COLO668 (cell line): ENCODE measurements at regions not wholly inside any gene's neighbourhood (a gene's known extent, or its start where the extent isn't known, plus 50 kb on each side); places are given as distances from the start of the nearest gene placed in this dataset.

ENCODE experiments used
- DNase-seq: peaks from one replicate; lab custom pipeline; 2025; ENCODE audit not compliant: unreplicated experiment; lab: John Stamatoyannopoulos, UW

DNA sequence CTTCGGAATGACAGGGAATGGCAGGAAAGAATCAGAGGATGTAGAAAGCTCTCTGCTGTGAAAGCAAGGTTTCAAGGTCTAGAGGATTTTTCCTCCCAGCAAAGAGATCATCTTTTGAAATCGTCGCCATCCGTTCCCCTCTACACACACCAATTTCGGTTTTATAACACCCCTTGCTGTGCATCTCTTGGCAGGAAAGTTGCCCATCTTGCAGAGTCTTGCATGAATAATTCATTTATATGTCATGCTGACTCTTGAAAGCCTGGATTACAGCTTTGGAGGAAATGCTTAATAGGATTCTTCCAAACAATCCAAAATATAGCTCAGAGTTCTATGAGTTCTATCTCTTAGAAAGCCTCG is 262.7 kb downstream of the CHL1 start:
- no peak for DNase-seq

- no peak for DNase-seq
These were observed 264.4 kb downstream of the CHL1 start for GRCh38 chr3:461006-461405.

GRCh38 chr3:462851-463250 is 266.3 kb downstream of the CHL1 start:
- no peak for DNase-seq

DNA sequence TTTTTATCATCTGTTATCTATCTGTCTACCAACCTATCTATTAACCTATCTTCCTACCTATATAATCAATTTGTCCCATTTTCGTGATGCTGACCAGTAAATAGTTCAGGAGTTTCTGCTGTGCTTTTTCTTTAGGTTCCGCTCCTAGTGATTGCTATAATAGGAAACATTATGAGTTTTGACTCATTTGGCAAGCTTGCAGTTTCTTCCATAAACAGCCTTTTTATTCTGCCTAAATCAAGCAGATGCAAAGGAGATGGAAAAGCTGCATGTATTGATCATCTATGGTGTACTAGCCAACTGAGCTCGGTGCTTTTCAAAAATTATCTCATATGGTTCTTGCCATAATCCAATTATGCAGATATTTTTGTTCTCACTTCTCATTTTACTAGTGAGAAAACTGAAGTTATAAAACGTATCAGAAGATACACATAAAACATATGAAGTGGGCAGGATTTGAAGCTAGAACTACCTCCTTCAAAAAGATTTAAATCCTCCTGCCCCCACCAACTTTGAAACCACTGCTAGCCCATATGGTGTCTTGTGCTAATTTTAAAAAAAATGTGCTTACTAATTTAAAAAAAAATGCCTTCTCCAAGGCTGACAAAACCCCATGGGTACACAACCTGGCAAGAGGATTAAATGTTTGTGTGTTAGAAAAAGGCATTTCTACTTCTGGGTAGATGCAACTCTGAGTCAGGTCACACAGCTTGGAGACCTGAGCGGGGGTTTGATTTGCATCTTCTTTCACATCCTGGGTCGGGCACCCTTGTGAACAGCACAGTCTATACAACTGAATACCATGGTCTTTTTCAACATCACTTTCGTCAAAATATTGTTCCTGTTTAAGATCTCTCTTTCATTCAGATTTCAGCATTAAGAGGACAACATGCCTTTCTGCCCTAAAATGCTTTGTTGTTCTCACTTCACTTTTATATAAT is 267.0 kb downstream of the CHL1 start:
- DNase-seq = no peak

- DNase-seq = no peak
These were observed 267.7 kb downstream of the CHL1 start for GRCh38 chr3:464255-464654.

- no peak for DNase-seq
These were observed 271.6 kb downstream of the CHL1 start for GRCh38 chr3:468172-468571.

GRCh38 chr3:473033-473800 is 276.7 kb downstream of the CHL1 start:
- DNase-seq = no peak

- no peak for DNase-seq
These were observed 278.3 kb downstream of the CHL1 start for GRCh38 chr3:474828-475227.

DNA sequence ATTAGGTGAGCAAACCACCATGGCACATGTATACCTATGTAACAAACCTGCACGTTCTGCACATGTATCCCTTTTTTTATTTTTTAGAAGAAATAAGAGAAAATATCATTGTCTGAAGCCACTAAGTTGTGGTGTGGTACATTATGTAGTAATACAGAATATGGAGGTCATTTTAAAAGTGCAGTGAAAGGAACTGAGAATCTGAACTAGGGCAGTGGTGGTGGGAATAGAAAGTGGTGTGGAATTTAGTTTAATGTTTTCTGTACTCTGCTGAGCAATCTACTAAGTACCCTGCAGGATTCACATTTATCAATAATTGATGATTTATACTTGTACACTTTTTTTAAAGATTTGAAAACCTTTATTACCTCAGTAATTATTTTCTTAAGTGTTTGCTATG is 283.5 kb downstream of the CHL1 start:
- no peak for DNase-seq

DNA sequence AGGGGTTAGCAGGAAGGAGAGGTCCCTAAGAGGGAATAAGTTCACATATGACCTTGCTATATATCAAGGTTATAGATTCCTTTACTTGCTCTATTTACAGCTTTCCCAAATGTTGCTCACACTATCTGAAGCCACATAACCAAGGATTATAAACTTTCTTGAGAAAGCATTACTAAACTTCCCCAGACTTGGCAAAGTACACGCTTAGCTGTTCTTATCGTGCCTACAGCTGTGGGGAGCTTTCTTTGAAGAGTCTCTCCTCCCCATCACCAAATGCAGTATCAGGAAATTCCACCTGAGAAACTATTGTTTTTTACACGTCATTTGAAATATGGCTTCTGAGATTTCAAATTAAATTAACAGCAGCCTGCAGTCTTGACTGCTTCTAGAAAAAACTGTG is 284.5 kb downstream of the CHL1 start:
- DNase-seq = no peak

- DNase-seq = no peak
These were observed 285.1 kb downstream of the CHL1 start for GRCh38 chr3:481680-482079.

DNA sequence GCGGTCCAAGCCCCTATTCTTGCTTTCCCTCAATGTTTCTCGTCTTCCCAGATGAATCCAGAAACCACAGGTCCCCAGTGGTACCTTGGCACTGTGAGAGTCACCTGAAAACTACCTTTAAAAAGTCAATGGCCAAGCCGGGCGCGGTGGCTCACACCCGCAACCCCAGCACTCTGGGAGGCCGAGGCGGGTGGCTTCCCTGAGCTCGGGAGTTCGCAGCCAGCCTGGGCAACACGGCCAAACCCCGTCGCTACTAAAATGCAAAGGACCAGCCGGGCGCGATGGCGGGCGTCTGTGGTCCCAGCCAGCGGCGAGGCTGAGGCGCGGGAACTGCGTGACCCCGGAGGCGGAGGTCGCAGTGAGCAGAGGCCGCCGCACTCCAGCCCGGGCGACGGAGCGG is 285.9 kb downstream of the CHL1 start:
- no peak for DNase-seq

DNA sequence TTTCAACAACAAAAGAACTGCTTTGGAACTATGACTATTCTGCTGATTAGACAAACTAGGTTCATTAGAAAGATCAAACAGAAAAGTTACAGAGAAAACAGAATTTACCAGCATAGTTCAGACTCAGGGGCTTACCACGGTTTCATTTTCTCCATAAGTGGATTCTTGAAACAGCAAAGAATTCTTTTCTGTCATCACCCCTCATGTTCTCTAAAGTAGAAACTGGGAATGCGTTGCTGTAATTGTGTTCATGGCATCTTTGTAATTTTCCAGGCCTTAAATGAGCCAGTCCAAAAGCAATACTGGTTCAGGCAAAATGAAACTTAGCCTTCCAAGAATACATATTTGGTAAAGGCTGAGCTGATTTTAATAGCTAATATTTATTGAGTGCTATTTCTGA is 287.8 kb downstream of the CHL1 start:
- no peak for DNase-seq

GRCh38 chr3:487614-488013 is 291.1 kb downstream of the CHL1 start:
- DNase-seq = no peak

DNA sequence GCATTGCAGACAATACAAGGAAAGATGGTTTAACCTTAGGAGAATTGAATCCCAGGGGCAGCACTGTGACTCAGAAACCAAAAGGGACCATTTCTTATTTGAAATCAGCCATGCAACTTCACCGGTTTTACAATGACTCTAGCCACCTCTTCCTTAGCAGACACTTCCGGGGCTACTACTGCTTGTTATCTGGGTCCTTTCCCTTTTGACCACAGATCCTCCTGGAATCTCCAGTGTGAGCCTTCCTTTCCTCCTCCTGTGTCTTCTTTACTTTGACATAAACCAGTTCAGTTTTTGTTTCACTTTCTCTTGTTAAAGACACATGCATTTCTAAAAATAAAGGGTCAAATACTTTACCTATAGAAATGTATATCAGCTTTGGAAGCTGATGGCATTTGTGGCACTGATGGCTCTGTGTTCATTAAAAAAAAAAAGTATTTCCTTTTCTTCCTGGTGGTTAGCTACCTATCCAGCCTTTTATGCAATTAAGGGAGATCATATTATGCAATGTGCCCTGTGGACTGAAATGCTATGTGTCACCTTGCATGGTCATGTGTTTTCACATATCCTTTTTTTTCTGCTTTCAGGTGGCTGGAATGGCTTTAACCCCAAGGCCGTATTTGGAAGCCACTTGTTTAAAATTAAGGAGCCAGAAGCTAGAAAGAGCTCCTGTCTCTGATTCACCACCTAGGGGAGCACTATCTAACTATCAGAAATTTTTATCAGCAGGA is 296.2 kb downstream of the CHL1 start:
- DNase-seq = no peak

- DNase-seq = no peak
These were observed 297.6 kb downstream of the CHL1 start for GRCh38 chr3:494190-494589.

- no peak for DNase-seq
These were observed 301.9 kb downstream of the CHL1 start for GRCh38 chr3:498487-498886.

DNA sequence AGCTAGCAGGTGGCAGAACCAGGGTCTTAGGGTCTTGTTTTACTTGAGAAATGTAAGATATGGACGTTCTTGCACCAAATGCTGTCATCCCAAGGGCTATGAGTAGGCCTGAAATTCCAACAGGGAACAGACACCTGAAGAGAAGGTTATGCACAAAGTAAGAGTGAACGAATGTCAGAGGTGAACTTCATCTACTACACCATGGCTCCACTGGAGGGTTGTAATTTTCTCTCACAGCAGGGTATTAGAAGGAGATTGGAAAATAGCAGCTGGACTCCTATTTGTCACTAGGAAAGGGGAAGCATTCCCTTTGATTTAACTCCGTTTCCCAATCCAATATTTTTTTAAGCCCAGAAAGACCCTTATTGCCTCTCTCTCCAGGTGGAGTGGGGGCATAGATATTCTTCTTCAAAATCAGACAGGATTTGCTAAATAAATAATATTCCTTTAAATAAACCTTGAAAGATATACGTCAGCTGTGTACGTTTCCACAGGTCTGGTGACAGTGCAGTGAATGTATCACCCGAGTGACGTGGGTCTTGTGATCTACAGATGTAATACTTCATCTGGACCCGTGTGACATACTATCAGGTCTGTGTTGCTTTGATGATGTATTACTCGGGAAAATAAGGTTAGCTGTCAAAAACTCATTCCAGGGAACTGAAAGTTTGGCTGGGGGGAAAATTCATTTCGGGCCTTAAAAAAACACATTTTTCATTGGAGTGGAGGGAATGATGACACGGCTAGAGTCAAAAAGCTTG is 302.6 kb downstream of the CHL1 start:
- DNase-seq = no peak

- DNase-seq = no peak
These were observed 305.9 kb downstream of the CHL1 start for GRCh38 chr3:502486-502885.

DNA sequence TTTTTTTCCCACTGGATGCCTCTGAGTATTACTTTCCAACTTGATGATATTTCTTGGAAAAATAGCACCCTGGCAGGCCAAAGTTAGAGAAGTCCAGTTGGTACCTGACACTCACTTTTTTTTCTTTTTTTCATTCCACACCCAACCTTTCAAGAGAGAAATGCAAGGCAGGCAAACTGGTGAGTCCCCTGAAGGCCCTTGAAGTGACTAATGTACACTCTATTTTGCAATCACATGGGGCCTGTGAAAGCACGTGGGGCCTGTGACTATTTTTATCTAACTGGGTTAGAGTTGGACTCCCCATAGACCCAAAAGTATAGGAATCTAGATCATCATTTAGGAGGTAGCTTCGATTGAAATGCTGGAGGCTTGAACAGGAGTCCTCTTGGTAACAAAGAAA is 316.7 kb downstream of the CHL1 start:
- no peak for DNase-seq

GRCh38 chr3:514192-514591 is 317.6 kb downstream of the CHL1 start:
- DNase-seq = no peak
